Pulmonary artery endothelial cell (primary cell): ENCODE measurements at regions not wholly inside any gene's neighbourhood (a gene's known extent, or its start where the extent isn't known, plus 50 kb on each side); places are given as distances from the start of the nearest gene placed in this dataset.
"Not testable (repeated sequence)": the region's sequence is repeated elsewhere in the genome, so short reads cannot be mapped to it uniquely, and the experiment has no call there.

ENCODE experiments used
- DNase-seq: peaks from one replicate; pipeline ENCODE4 v3.0.0-alpha.2; 2011; ENCODE audit warnings: low read depth, low spot score

- no peak for DNase-seq
Observed at GRCh38 chr2:7145707-7146106, 228.5 kb downstream of the RNF144A start.

DNA sequence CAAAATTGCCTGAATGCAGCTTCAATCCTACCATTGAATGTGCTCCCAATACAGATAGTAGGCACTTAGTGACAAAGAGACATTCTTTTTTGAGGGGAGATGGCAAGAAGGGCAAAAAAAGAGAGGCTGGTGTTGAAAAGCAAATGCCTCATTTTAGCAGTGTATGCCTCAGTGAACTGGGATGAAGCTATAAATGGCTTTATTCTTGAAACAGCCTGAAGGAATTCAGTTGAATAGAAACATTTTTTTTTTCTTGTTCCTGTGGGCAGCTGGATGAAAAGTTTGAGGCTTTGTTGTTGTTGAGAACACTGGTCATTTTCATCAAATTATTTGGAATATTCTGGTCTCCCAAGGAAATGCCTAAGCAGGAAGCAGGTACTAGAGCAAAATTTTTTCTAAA lies 228.9 kb downstream of the RNF144A start:
- DNase-seq: no peak

GRCh38 chr2:7154656-7155055 lies 237.4 kb downstream of the RNF144A start:
- DNase-seq: no peak

GRCh38 chr2:7161501-7161900 lies 244.3 kb downstream of the RNF144A start:
- no peak for DNase-seq

GRCh38 chr2:7165736-7166135 lies 248.5 kb downstream of the RNF144A start:
- DNase-seq: no peak

GRCh38 chr2:7167801-7168411 lies 250.7 kb downstream of the RNF144A start:
- DNase-seq: no peak

DNA sequence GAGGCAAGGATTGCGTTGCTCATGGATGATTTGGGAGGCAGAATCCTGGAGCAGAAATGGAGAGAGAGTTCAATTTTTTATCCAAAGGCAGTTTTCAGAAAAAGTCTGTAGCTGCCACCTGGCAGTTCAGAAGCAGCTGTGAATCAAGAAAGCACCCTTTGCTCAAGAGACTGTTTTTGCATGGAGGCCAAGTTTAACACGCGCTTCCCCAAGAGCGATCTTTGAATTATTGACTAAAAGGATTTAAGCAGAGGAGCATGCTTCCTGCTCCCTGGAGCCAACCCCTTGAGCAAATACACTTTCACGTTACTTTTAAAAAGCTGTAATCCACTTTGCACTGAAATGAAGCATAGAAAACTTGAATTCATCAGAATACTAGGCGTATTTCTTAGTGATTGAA lies 252.4 kb downstream of the RNF144A start:
- no peak for DNase-seq

DNA sequence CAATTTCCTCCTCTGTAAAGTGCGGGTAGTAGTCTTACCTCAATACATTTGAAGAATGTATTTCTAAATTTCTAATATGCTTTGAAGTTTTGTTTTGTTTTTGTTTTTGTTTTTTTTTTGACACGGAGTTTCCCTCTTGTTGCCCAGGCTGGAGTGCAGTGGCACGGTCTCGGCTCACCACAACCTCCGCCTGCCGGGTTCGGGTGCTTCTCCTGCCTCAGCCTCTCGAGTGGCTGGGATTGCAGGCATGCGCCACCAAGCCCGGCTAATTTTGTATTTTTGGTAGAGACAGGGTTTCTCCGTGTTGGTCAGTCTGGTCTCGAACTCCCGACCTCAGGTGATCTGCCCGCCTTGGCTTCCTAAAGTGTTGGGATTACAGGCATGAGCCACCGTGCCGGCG lies 261.8 kb downstream of the RNF144A start:
- not testable (repeated sequence) for DNase-seq

- DNase-seq: no peak
Observed at GRCh38 chr2:7180638-7181370, 263.6 kb downstream of the RNF144A start.

GRCh38 chr2:7182525-7182924 lies 265.3 kb downstream of the RNF144A start:
- no peak for DNase-seq

GRCh38 chr2:7189106-7189505 lies 271.9 kb downstream of the RNF144A start:
- no peak for DNase-seq

- no peak for DNase-seq
Observed at GRCh38 chr2:7190587-7191324, 273.5 kb downstream of the RNF144A start.

DNA sequence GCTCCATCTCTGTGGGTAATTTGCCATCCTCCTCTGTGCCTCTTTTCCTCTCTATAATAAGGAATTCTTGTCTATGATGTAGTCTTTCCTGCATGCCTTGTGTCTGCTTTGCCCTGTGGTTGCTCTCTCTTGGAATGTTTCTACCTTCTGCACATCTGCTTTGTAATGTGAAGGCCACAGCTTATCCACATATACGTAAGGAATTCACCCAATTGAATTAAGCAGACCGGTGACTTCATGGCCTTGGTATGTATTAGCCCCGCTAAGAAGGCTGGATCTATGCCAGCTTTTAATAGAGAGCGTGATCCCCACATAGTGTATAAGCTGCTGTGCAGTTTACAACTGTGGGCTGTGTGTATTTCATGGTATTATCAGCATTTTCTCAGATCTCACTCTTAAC lies 274.7 kb downstream of the RNF144A start:
- DNase-seq: no peak

- DNase-seq: no peak
Observed at GRCh38 chr2:7193457-7193856, 276.2 kb downstream of the RNF144A start.

GRCh38 chr2:7194950-7195349 lies 277.7 kb downstream of the RNF144A start:
- DNase-seq: no peak

- DNase-seq: no peak
Observed at GRCh38 chr2:7196883-7197282, 279.7 kb downstream of the RNF144A start.

- DNase-seq: no peak
Observed at GRCh38 chr2:7201851-7202250, 284.6 kb downstream of the RNF144A start.

DNA sequence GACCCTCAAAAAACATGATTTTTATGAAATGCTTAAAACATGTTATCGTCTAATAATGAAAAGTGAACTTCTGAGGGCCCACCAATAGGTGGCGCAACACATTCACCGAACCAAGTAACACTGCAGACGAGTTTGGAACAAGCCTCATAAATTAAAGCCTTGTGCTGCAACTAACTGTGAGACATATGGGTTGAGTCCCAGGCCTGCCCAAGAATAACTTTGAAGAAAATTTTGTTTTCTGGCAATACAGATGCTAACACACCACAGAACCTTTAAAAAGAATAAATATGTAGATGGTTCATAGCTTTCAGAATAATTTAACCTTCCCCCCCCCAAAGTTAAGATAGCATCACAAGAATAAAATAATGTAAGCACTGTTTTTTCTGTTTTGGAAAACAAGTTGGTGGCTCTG lies 285.9 kb downstream of the RNF144A start:
- DNase-seq: peak; percentile 7

DNA sequence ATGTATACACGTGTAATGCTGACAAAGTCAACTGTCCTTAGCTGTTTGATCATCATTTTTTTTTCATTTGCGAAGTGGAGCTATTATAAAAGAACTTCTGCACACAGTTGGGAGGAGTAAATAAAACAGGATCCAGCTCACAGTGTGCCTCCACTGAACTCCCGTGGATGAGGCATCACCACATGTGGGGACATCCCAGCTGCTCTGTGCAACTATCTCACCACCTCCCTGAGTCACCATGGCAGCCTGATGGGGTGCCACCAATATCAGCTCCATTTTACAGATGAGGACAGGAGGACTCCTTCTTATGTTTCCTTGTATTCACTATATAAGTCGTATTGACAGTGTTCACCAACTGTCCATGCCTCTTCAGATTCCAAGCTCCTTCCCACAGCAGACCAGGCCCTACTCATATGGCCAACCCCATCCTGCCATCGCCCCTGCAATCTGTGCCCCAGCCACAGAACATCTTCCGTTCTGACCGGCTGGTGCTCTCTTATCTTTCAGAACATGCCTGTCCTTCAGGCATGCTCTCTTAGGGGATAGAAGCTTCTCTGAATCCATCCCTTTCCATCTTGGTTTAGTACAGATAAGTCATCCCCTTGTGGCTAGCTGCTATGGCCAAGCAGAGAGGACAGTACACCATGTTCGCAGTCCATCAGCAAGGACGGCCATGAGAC lies 288.1 kb downstream of the RNF144A start:
- no peak for DNase-seq

DNA sequence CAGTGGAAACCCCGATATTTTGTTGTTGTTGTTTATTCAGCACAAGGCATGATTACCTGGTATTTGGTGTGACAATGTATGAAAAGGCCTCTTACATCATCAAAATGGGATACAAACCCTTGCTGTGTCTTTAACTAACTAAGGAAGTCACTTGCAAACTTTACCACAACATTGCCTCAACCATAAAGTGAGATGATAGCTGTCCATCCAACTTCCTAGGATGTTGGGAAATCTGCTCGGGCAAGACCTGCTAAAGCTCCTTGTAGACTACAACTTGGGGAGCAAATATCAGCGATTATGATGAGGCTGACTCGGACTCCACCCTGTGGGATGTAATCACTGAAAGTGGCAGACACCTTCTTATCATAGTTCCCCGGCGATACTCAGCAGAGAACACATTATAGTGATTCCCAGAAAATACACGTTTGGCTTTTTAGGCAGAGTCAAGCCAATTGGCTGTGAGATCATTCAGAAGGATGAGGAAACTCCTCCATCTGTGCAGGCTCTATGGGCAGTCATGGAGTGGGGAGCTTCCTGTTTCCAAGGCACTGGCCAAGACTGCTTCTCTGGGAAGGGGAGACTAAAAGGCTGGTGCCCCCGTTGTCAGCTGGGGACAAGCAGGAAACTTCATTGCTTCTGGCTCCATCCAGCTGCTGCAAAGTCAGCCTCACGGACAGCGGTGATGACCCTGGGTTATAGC lies 289.0 kb downstream of the RNF144A start:
- DNase-seq: no peak

DNA sequence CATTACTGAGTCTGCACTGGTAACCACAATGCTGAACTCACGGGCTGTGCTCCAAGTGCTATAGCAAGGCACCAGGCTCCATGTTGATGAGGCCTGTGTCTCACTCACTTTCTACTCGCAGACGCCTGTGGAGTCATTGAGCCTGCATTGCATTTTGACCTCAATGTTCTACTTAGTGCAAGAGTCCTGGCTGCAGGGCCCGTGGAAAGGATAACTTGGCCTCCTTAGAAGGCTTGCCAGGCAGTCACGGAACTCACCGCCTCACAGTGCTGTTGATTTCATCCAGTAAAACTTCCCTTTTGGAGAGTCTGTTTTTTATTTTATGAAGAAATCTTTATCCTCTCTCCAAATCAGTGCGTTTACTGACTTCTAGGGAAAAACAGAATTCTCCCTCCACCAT lies 290.4 kb downstream of the RNF144A start:
- no peak for DNase-seq
